ENCODE measurements at regions not wholly inside any gene's neighbourhood (a gene's known extent, or its start where the extent isn't known, plus 50 kb on each side); places are given as distances from the start of the nearest gene placed in this dataset.
"Not testable (repeated sequence)": the region's sequence is repeated elsewhere in the genome, so short reads cannot be mapped to it uniquely, and the experiment has no call there.

DNA sequence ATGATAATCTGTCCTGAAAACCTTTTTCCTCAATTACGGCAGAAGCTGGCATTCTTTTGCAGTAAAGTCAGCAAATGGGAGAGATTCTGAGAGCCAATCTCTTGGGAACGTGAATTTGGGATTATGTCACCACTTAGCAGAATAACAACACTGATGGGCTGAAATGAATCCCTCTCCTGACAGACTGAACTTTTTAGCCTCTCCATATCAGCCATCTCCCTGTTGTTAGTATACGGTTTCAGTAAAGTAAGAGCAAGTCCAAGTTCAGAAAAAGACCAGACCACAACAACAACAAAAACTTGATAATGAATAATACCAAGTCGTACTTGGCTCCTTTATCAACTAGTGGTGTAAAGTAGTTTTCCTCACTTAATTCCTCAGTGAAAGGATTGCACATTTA lies 1048.8 kb downstream of the GATA3 start:
- DNase-seq (ENCODE audit: low spot score), result no peak

DNA sequence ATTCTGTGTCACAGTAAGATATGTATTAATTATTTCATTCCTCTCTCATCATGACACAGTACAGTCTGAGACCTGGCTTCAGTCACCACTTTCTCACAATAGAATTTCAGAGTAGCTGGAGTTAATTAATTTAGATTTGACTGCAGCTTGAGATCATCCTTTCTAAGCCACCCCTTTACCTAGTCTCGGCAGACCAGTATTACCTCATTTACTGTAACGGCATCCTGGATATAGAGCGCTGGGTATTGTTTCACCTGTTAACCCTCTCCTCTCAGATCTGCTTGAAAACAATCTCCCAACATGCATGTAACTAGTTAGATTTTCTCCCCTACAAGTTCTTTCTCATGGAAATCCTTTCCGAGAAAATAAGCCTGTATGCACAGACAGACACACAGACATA lies 1057.5 kb downstream of the GATA3 start:
- DNase-seq (ENCODE audit: low spot score), result no peak

DNA sequence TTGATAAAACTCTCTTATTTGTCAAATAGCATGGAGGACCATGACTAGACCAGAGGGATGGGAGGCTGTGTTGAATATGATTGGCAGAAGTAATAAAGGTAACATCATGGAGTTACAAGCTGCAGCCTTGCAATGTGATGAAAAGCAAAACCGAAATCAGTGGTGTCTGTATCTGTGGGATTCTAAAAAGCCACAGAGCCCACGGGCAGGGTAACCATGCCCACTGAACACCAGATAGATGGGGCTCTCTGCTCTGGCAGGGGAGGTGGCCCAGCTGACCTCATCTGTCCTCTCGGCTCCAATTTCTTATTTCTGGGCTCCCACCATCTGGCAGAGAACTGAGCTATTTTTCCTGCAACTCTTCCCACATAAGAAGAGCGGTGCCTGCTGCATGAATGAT lies 1072.2 kb downstream of the GATA3 start:
- no peak for DNase-seq (ENCODE audit: low spot score)

GRCh38 chr10:9137368-9137767 lies 1082.9 kb downstream of the GATA3 start:
- DNase-seq (ENCODE audit: low spot score), result no peak

GRCh38 chr10:9138829-9139228 lies 1084.3 kb downstream of the GATA3 start:
- DNase-seq (ENCODE audit: low spot score), result not testable (repeated sequence)

DNA sequence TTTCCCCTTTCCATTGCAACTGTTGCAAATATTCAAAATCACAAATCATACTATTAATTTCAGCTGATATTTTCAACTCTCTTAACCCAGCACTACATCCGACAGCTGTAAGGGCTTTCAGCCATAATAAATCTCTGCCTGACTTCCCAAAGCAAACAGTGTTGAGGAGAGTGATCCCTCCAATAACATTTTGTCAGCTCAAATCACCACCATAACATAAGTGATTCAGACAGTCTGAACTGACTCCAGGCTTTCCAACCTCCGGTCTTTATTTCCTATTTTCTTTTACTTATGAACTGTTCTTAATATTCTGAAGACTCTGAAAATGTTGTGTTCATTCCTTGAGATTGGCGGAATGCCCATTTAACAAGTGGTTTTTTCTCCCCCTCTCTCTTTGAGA lies 1085.9 kb downstream of the GATA3 start:
- no peak for DNase-seq (ENCODE audit: low spot score)

DNA sequence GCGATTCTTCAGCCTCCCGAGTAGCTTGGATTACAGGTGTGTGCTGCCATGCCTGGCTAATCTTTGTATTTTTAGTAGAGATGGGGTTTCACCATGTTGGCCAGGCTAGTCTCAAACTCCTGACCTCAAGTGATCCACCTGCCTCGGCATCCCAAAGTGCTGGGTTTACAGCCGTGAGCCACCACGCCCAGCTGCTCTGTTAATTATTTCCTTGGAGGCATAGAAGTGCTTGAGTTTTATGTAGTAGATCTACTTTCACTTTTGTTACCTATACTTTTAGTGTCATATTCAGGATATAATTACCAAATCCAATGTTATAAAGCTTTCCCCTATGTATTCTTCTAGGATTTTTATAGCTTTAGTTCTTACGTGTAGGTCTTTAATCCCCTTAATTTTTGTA lies 1093.0 kb downstream of the GATA3 start:
- DNase-seq (ENCODE audit: low spot score), result no peak

DNA sequence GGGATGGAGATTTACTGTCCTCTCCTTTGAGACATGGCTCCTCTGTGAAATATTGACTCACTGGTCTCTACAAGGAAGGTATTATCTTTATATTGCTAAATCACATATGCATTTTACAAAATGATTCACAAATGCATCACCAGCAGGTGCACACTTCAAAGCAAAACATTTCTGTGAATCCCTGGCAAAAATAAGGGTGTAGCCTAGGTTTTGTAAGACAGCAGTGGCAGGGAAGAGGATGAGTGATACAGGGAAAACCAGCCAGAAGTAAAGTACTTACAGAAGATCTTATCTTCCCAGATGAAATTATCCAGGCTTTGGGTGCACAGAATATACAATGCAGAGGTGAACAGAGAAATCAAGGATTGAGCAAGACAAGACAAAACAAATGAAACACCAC lies 1094.6 kb downstream of the GATA3 start:
- no peak for DNase-seq (ENCODE audit: low spot score)

- not testable (repeated sequence) for DNase-seq (ENCODE audit: low spot score)
Observed at GRCh38 chr10:9153057-9153456, 1098.6 kb downstream of the GATA3 start.

GRCh38 chr10:9157656-9158055 lies 1103.2 kb downstream of the GATA3 start:
- no peak for DNase-seq (ENCODE audit: low spot score)

- DNase-seq (ENCODE audit: low spot score), result no peak
Observed at GRCh38 chr10:9158675-9159074, 1104.2 kb downstream of the GATA3 start.

GRCh38 chr10:9160275-9160674 lies 1105.8 kb downstream of the GATA3 start:
- no peak for DNase-seq (ENCODE audit: low spot score)

- DNase-seq (ENCODE audit: low spot score), result no peak
Observed at GRCh38 chr10:9163699-9164098, 1109.2 kb downstream of the GATA3 start.

GRCh38 chr10:9166770-9167169 lies 1112.3 kb downstream of the GATA3 start:
- no peak for DNase-seq (ENCODE audit: low spot score)

DNA sequence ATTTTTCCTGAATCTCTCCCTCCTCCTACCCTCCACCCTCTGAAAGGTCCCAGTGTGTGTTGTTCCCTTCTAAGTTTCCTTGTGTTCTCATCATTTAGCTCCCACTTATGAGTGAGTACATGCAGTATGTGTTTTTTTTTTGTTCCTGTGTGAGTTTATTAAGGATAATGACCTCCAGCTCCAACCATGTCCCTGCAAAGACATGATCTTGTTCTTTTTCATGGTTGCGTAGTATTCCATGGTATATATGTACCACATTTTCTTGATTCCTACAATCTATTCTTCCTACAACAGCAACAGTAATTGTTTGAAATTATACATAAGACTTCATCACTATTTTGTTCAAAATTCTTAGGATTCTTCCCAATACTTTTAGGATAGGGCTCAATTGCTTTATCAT lies 1117.8 kb downstream of the GATA3 start:
- DNase-seq (ENCODE audit: low spot score), result no peak

- DNase-seq (ENCODE audit: low spot score), result no peak
Observed at GRCh38 chr10:9175200-9175599, 1120.7 kb downstream of the GATA3 start.

GRCh38 chr10:9183197-9183880 lies 1128.9 kb downstream of the GATA3 start:
- DNase-seq (ENCODE audit: low spot score), result not testable (repeated sequence)

- no peak for DNase-seq (ENCODE audit: low spot score)
Observed at GRCh38 chr10:9188022-9188810, 1133.7 kb downstream of the GATA3 start.

- DNase-seq (ENCODE audit: low spot score), result no peak
Observed at GRCh38 chr10:9189448-9189847, 1135.0 kb downstream of the GATA3 start.

DNA sequence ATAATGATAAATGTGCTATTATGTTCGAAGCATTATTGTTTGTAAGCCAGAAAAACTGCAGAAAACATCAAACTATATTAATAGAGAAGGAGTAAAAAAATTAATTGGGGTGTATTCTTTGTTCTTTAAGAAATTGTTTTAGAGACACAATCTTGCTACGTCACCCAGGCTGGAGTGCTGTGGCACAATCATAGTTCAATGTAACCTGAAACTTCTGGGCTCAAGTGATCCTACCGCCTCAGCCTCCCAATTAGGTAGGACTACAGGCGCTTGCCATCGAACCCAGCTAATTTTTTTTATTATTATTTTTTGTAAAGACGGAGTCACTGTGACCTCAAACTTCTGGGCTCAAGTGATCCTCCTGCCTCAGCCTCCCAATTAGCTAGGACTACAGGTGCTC lies 1138.6 kb downstream of the GATA3 start:
- DNase-seq (ENCODE audit: low spot score), result no peak

DNA sequence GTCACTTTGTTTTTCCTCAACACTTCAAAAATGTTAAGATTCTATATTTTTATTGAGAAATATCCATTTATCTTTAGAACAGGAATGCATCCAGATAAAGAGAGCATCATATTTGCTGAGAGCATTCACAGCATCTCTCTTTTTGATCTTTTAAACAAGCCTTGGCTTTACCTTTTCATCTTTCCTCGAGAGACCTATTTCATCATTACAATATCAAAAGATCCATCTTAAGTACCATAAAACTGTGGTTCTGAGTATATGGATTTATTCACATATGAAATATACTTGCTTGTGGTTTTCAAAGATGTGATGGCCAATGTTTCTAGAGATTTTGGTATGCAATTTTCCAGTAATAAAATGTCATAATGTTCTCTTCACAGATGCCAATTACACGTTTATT lies 1140.9 kb downstream of the GATA3 start:
- no peak for DNase-seq (ENCODE audit: low spot score)

GRCh38 chr10:9198611-9199010 lies 1144.1 kb downstream of the GATA3 start:
- peak; percentile 70 for DNase-seq (ENCODE audit: low spot score)

DNA sequence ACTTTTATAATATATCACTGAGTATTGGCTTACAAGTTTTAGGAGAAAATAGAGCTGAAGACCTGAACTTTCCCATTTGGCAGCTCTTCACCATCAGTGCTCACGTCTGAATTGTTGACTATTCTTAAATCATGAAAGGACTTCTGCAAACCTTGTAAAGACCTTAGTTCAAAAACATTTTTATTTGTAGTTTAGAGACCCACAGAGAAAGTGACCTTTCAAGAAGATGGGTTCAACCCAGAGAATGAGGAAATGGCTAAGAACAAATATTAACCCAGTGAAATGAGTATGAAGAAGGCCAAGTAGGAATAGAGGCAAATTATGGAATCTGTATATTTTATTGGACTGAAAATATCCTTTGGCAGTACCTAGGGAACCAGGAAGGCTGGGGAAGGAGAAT lies 1151.1 kb downstream of the GATA3 start:
- no peak for DNase-seq (ENCODE audit: low spot score)

Measured in AG20443 (cell line).